ENCODE measurements at regions not wholly inside any gene's neighbourhood (a gene's known extent, or its start where the extent isn't known, plus 50 kb on each side); places are given as distances from the start of the nearest gene placed in this dataset.

- TF ChIP-seq, protein P1, sequence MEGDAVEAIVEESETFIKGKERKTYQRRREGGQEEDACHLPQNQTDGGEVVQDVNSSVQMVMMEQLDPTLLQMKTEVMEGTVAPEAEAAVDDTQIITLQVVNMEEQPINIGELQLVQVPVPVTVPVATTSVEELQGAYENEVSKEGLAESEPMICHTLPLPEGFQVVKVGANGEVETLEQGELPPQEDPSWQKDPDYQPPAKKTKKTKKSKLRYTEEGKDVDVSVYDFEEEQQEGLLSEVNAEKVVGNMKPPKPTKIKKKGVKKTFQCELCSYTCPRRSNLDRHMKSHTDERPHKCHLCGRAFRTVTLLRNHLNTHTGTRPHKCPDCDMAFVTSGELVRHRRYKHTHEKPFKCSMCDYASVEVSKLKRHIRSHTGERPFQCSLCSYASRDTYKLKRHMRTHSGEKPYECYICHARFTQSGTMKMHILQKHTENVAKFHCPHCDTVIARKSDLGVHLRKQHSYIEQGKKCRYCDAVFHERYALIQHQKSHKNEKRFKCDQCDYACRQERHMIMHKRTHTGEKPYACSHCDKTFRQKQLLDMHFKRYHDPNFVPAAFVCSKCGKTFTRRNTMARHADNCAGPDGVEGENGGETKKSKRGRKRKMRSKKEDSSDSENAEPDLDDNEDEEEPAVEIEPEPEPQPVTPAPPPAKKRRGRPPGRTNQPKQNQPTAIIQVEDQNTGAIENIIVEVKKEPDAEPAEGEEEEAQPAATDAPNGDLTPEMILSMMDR (IDR thresholded peaks at IDR 0.05), result no peak
- no peak for TF ChIP-seq ZFX (IDR thresholded peaks at IDR 0.05; ENCODE audit: borderline replicate concordance)
- peak overlapping the region; percentile 22 for H3K27ac ChIP-seq
These were observed 229.8 kb downstream of the NFKBIZ start for GRCh38 chr3:102078854-102079808.

- H3K27ac ChIP-seq, result peak overlapping the region; percentile 22
- no peak for TF ChIP-seq ZFX (IDR thresholded peaks at IDR 0.05; ENCODE audit: borderline replicate concordance)
- TF ChIP-seq, protein P1 (IDR thresholded peaks at IDR 0.05), result no peak
These were observed 230.5 kb downstream of the NFKBIZ start for GRCh38 chr3:102079809-102080197.

- no peak for TF ChIP-seq ZFX (IDR thresholded peaks at IDR 0.05; ENCODE audit: borderline replicate concordance)
- TF ChIP-seq, protein P1 (IDR thresholded peaks at IDR 0.05), result no peak
- H3K27ac ChIP-seq, result no peak overlapping the region
These were observed 232.4 kb downstream of the NFKBIZ start for GRCh38 chr3:102081572-102082289.

DNA sequence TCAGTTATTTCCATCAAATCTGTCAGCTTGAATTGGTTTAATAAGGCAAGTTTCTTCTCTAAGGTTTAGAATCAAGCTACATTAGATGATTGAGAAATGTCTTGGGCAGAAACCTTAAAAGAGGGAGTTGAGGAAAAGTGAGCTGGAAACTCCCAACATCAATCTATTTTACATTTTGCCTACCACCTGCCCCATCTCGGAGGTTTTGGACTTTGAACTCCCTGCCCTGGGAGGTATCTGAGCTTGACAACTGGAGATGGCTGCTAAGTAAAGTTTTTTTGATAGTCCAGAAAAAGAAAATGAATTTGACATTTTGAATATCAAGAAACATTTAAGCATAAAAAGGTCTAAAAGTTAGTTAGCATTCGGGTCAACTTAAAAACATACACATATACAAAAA, 234.2 kb downstream of the NFKBIZ start:
- TF ChIP-seq ZFX (IDR thresholded peaks at IDR 0.05; ENCODE audit: borderline replicate concordance), result no peak
- TF ChIP-seq, protein P1 (IDR thresholded peaks at IDR 0.05), result no peak
- H3K27ac ChIP-seq, result no peak overlapping the region

GRCh38 chr3:102084006-102084405, 234.7 kb downstream of the NFKBIZ start:
- TF ChIP-seq, protein P1 (IDR thresholded peaks at IDR 0.05), result no peak
- TF ChIP-seq ZFX (IDR thresholded peaks at IDR 0.05; ENCODE audit: borderline replicate concordance), result no peak
- no peak overlapping the region for H3K27ac ChIP-seq

DNA sequence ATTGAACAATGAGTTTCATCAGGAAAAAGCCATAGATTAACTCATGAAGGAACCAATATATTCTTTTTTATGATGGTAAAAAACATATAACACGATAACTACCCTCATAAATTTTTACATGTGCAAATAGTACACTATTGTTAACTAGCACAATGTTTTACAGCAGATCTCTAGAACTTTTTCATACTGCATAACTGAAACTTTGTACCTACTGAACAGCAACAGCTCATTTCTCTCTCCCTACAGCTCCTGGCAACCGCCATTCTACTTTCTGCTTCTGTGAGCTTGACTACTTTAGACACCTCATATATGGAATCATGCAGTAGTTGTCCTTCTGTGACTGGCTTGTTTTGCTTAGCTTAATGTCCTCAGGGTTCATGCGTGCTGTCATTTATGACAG, 235.4 kb downstream of the NFKBIZ start:
- TF ChIP-seq, protein P1 (IDR thresholded peaks at IDR 0.05), result no peak
- no peak for TF ChIP-seq ZFX (IDR thresholded peaks at IDR 0.05; ENCODE audit: borderline replicate concordance)
- no peak overlapping the region for H3K27ac ChIP-seq
